H1 (cell line): ENCODE measurements at regions not wholly inside any gene's neighbourhood (a gene's known extent, or its start where the extent isn't known, plus 50 kb on each side); places are given as distances from the start of the nearest gene placed in this dataset.

Source experiments
- CTCF ChIA-PET: fragments of 300-600 bp; sonication (Branson Sonifier 250); formaldehyde crosslinking; loops from one replicate; lab custom pipeline; 2021; ENCODE audit not compliant: partially characterized antibody; lab: Charles Lee
- POLR2A ChIA-PET: fragments of 300-600 bp; sonication (Branson Sonifier 250); formaldehyde crosslinking; loops from one replicate; lab custom pipeline; 2021; ENCODE audit warnings: inconsistent platforms; ENCODE audit not compliant: partially characterized antibody; lab: Charles Lee
- DNase-seq, 2 experiments: peaks; one replicate each; pipeline versions ENCODE4 v3.0.0 to v3.0.0-alpha.2; 2010 to 2022; ENCODE audit warnings: low spot score in 2 of 2, low read depth in 1 of 2, mixed read lengths in 1 of 2
- FAIRE-seq: peaks from 2 replicates; lab custom pipeline; 2011; peaks lifted over from hg19 to GRCh38; lab: Jason Lieb, UNC
- H2AFZ ChIP-seq: 2 replicates; pipeline ENCODE4 v1.8.1; 2012; ENCODE audit warnings: low read length, inconsistent platforms
- H2AK5ac ChIP-seq: 2 replicates; pipeline ENCODE4 v1.6.1; 2013; ENCODE audit warnings: low read depth, low read length
- H2BK120ac ChIP-seq: replicated peaks from 2 replicates; pipeline ENCODE3; 2013; ENCODE audit warnings: low read depth, low read length, inconsistent platforms
- H2BK12ac ChIP-seq: 2 replicates; pipeline ENCODE4 v1.6.1; 2013; ENCODE audit warnings: low read depth, low read length
- H2BK15ac ChIP-seq: 2 replicates; pipeline ENCODE4 v1.6.1; 2013; ENCODE audit warnings: low read length
- H2BK20ac ChIP-seq: 2 replicates; pipeline ENCODE4 v1.6.1; 2013; ENCODE audit warnings: low read length
- H2BK5ac ChIP-seq: 2 replicates; pipeline ENCODE4 v1.6.1; 2013; ENCODE audit warnings: low read depth, low read length
- H3K14ac ChIP-seq: 2 replicates; pipeline ENCODE4 v1.6.1; 2013; ENCODE audit warnings: inconsistent platforms; ENCODE audit not compliant: insufficient read length
- H3K18ac ChIP-seq: 2 replicates; pipeline ENCODE4 v1.6.1; 2013; ENCODE audit warnings: low read length; ENCODE audit errors: extremely low read depth
- H3K23ac ChIP-seq: 2 replicates; pipeline ENCODE4 v1.6.1; 2013; ENCODE audit warnings: inconsistent platforms; ENCODE audit not compliant: insufficient read length
- H3K23me2 ChIP-seq: 2 replicates; pipeline ENCODE4 v1.6.1; 2013; ENCODE audit warnings: low read depth, low read length
- H3K27ac ChIP-seq: 2 replicates; pipeline ENCODE4 v1.6.1; 2011; ENCODE audit warnings: low read depth, low read length, inconsistent platforms
- H3K27me3 ChIP-seq, 4 experiments: replicated peaks in 1 of 4; 1 replicate in 1 of 4; 2 replicates in 3 of 4; pipeline versions ENCODE4 v1.6.1 to v1.8.1; 2011 to 2013; ENCODE audit warnings: low read length in 3 of 4, mild to moderate bottlenecking in 3 of 4, inconsistent platforms in 2 of 4, mixed read lengths in 2 of 4, moderate library complexity in 1 of 4; ENCODE audit not compliant: control insufficient read depth in 3 of 4, insufficient read depth in 3 of 4; ENCODE audit errors: extremely low read depth in 1 of 4
- H3K36me3 ChIP-seq, 4 experiments: 2 replicates each; pipeline versions ENCODE4 v1.6.1 to v1.8.1; 2011 to 2013; ENCODE audit warnings: mild to moderate bottlenecking in 4 of 4, low read length in 3 of 4, moderate library complexity in 2 of 4, control low read depth in 1 of 4, inconsistent platforms in 1 of 4; ENCODE audit not compliant: insufficient read depth in 4 of 4, control insufficient read depth in 2 of 4
- H3K4ac ChIP-seq: replicated peaks from 2 replicates; pipeline ENCODE3; 2013; ENCODE audit warnings: low read length, low read depth, mixed read lengths, inconsistent platforms; ENCODE audit not compliant: insufficient read length
- H3K4me1 ChIP-seq, 4 experiments: replicated peaks in 1 of 4; 1 replicate in 1 of 4; 2 replicates in 3 of 4; pipeline versions ENCODE4 v1.6.1 to v1.8.1; 2011 to 2013; ENCODE audit warnings: low read length in 3 of 4, inconsistent platforms in 2 of 4, mixed read lengths in 1 of 4; ENCODE audit not compliant: insufficient read depth in 4 of 4, control insufficient read depth in 3 of 4
- H3K4me2 ChIP-seq, 2 experiments: 2 replicates each; pipeline versions ENCODE4 v1.6.1 to v1.8.1; 2011 to 2013; ENCODE audit warnings: low read depth in 2 of 2, low read length in 2 of 2, control low read depth in 1 of 2, inconsistent platforms in 1 of 2, mild to moderate bottlenecking in 1 of 2; ENCODE audit not compliant: insufficient read depth in 1 of 2
- H3K4me3 ChIP-seq, 4 experiments: fragments of 200-600, 300-600 bp in 1 of 4; sonication (generic), shearing (Covaris generic), sonication (Bioruptor Twin) in 1 of 4; 2 replicates each; pipeline versions ENCODE4 v1.5.1 to v1.8.1; 2011 to 2016; ENCODE audit warnings: low read length in 4 of 4, low read depth in 3 of 4, control low read depth in 2 of 4, inconsistent platforms in 2 of 4, mild to moderate bottlenecking in 2 of 4, mixed read lengths in 1 of 4, moderate library complexity in 1 of 4; ENCODE audit not compliant: insufficient read depth in 2 of 4; ENCODE audit errors: extremely low read depth in 1 of 4
- H3K56ac ChIP-seq: replicated peaks from 2 replicates; pipeline ENCODE3; 2013; ENCODE audit warnings: low read depth, mild to moderate bottlenecking, mixed read lengths, low read length, inconsistent platforms; ENCODE audit not compliant: insufficient read length
- H3K79me1 ChIP-seq: 2 replicates; pipeline ENCODE4 v1.6.1; 2013; ENCODE audit warnings: low read depth, low read length, control low read depth
- H3K79me2 ChIP-seq, 2 experiments: 2 replicates each; pipeline versions ENCODE4 v1.6.1 to v1.8.1; 2012 to 2013; ENCODE audit warnings: low read length in 2 of 2, mild to moderate bottlenecking in 2 of 2, inconsistent platforms in 1 of 2; ENCODE audit not compliant: insufficient read depth in 2 of 2, control insufficient read depth in 1 of 2
- H3K9ac ChIP-seq, 4 experiments: replicated peaks in 1 of 4; 1 replicate in 1 of 4; 2 replicates in 3 of 4; pipeline versions ENCODE4 v1.6.1 to v1.8.1; 2011 to 2013; ENCODE audit warnings: low read depth in 3 of 4, low read length in 3 of 4, control low read depth in 2 of 4, mild to moderate bottlenecking in 2 of 4, moderate library complexity in 2 of 4, inconsistent platforms in 1 of 4; ENCODE audit errors: extremely low read depth in 1 of 4
- H3K9me3 ChIP-seq, 2 experiments: 2 replicates each; pipeline versions ENCODE4 v1.6.1 to v1.8.1; 2012 to 2013; ENCODE audit warnings: mild to moderate bottlenecking in 2 of 2, moderate library complexity in 2 of 2, control low read depth in 1 of 2, inconsistent platforms in 1 of 2, low read depth in 1 of 2, low read length in 1 of 2, mixed read lengths in 1 of 2; ENCODE audit not compliant: insufficient read depth in 2 of 2
- H4K20me1 ChIP-seq, 2 experiments: replicated peaks in 1 of 2; 2 replicates each; pipeline versions ENCODE3 to v1.8.1; 2011 to 2013; ENCODE audit warnings: inconsistent platforms in 2 of 2, low read length in 2 of 2, mild to moderate bottlenecking in 1 of 2; ENCODE audit not compliant: insufficient read depth in 2 of 2, control insufficient read depth in 1 of 2
- H4K5ac ChIP-seq: 2 replicates; pipeline ENCODE4 v1.6.1; 2013; ENCODE audit warnings: low read length, low read depth, mixed read lengths, inconsistent platforms; ENCODE audit not compliant: insufficient read length
- H4K8ac ChIP-seq: 2 replicates; pipeline ENCODE4 v1.8.0; 2013; ENCODE audit warnings: mild to moderate bottlenecking, moderate library complexity, low read length, inconsistent platforms; ENCODE audit not compliant: insufficient read depth; ENCODE audit errors: extremely low read depth
- H4K91ac ChIP-seq: replicated peaks from 2 replicates; pipeline ENCODE3; 2013; ENCODE audit warnings: low read length, mixed read lengths, inconsistent platforms; ENCODE audit not compliant: insufficient read length
- BACH1 ChIP-seq: IDR thresholded peaks from 2 replicates; pipeline ENCODE4 v1.6.1; 2012; ENCODE audit warnings: low read length, improper control_type of control experiment
- TAF7 ChIP-seq: optimal IDR thresholded peaks from 2 replicates; pipeline ENCODE3; 2011; ENCODE audit warnings: low read depth, mild to moderate bottlenecking, inconsistent platforms, low read length, moderate library complexity, borderline replicate concordance
- WGBS, 2 experiments: shearing (Covaris generic) in 1 of 2; methylation state at CpG; one replicate each; pipeline versions ENCODE4 v1.1.6 to v1.1.7; 2013 to 2015; ENCODE audit warnings: low lambda C conversion rate in 2 of 2, mixed read lengths in 2 of 2, inconsistent platforms in 1 of 2, low coverage in 1 of 2, missing lambda C conversion rate in 1 of 2; ENCODE audit not compliant: insufficient replicate concordance in 2 of 2, insufficient coverage in 1 of 2, insufficient read length in 1 of 2; ENCODE audit errors: extremely low coverage in 1 of 2, missing lambda C conversion rate in 1 of 2; 5-methylcytosine and 5-hydroxymethylcytosine counted together

DNA sequence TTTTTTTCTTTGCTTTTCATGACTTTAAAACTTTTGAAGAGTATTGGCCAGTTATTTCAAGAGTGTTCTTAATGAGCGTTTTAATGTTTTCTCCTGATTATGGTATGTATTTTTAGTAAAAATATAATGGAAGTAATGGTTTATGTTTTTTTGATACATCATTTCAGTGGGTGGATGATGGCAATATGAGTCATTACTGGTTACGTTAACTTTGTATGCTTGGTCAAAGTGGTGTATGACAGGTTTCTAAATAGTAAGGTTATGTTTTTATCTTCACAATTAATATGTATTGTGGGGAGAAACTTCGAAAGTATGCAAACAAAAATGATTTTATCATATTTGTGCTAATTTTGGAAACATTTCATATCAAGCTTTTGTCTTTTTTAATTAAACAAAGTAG lies 176.7 kb upstream of the PRDM9 start:
- H4K8ac ChIP-seq: no peak overlapping the region
- no peak overlapping the region for H2BK15ac ChIP-seq
- no peak overlapping the region for H3K14ac ChIP-seq
- H3K23me2 ChIP-seq: no peaks in the 10 kb centered on the region
- FAIRE-seq (no peak), DNase-seq (no peak)
- no peak for TF ChIP-seq BACH1
- no peak for TF ChIP-seq TAF7
- H2BK12ac ChIP-seq: no peak overlapping the region
- no peaks in the 10 kb centered on the region for H4K20me1 ChIP-seq
- no peak overlapping the region for H2AK5ac ChIP-seq
- H3K9ac ChIP-seq: no peak overlapping the region
- no peaks in the 10 kb centered on the region for H3K9me3 ChIP-seq
- WGBS, 2 experiments: 90% methylated on average over 3 of the region's 3 CpGs; no CpG with 5 or more reads in 1 of the 2 experiments
- no peak overlapping the region for H3K27ac ChIP-seq
- no peak overlapping the region for H2BK120ac ChIP-seq
- no peaks in the 10 kb centered on the region for H3K36me3 ChIP-seq
- no peak overlapping the region for H3K56ac ChIP-seq
- H3K23ac ChIP-seq: no peak overlapping the region
- ChIA-PET CTCF (no interaction called here), POLR2A (no interaction called here)
- H3K4me3 ChIP-seq: no peak overlapping the region
- H3K79me2 ChIP-seq: no peaks in the 10 kb centered on the region
- H3K79me1 ChIP-seq: no peaks in the 10 kb centered on the region
- no peak overlapping the region for H2BK5ac ChIP-seq
- no peak overlapping the region for H4K91ac ChIP-seq
- no peaks in the 10 kb centered on the region for H3K4me1 ChIP-seq
- H4K5ac ChIP-seq: no peak overlapping the region
- H2AFZ ChIP-seq: no peak overlapping the region
- no peak overlapping the region for H3K4ac ChIP-seq
- no peak overlapping the region for H3K4me2 ChIP-seq
- no peak overlapping the region for H2BK20ac ChIP-seq
- peaks cover 0 to 1% (median 0%) of the 10 kb centered on the region in 4 experiments; a peak in 1 of 7 replicates for H3K27me3 ChIP-seq
- no peak overlapping the region for H3K18ac ChIP-seq
